ENCODE measurements at regions not wholly inside any gene's neighbourhood (a gene's known extent, or its start where the extent isn't known, plus 50 kb on each side); places are given as distances from the start of the nearest gene placed in this dataset.

DNA sequence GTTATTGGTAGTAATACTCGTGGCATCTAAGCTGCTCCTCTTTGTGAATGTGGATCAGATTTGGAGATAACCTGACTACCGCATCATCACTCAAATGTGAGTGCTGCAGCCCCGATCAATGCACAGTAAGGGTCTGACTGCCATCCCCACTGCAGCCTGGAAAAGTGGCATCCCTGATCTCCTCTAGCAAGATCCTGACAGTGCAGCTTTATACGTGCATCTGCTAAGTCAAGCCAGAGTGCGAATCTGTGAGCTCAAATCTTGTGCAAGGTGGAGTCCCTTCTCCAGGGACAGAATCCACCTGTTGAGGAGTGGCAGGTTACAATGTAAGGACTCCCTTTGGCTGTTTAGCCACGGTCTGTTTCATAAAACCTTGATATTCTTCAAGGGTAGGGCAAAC lies 215.0 kb upstream of the EXOC2 start (continued):
- TF ChIP-seq PAX5 (IDR thresholded peaks at IDR 0.05; ENCODE audit: borderline replicate concordance, low read depth, low read length) (no peak), ATF3 (IDR thresholded peaks at IDR 0.05; ENCODE audit: borderline replicate concordance, extremely low read depth, low read depth, low read length) (no peak), RCOR1 (conservative IDR thresholded peaks at IDR 0.05; ENCODE audit: low read depth, low read length) (no peak), FOXK2 (IDR thresholded peaks at IDR 0.05) (no peak)

DNA sequence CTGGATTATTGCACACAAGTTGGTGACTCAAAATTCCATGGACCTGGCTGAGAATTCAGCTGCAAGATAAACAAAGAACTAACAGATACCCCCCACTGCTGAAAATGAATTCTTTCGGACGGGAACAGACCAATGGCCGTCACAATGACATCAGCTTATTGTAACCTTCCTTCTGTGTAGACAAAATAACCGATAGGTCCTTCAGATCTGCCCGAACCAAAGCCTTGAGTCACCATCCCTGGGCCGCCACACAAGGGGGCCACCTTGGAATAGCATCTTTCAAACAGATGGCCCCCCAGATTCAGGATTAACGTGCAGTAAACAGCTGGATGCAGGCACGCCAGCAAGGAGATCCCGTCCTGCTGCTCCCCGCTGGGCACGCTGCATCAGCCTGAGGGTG lies 214.0 kb upstream of the EXOC2 start:
- H4K20me1 ChIP-seq (ENCODE audit: control insufficient read depth, insufficient read depth) = no peaks in the 10 kb centered on the region
- ChIA-PET POLR2A (no interaction called here), SMC1A (ENCODE audit: uncharacterized antibody, unreplicated experiment) (no interaction called here), RAD21 (ENCODE audit: unreplicated experiment) (no interaction called here), CTCF (interaction anchor here (1.5 kb wide), 1 partner anchor 314 kb away, joined by 3 read pairs; no protein-coding TSS in a partner anchor)
- TF ChIP-seq ZZZ3 (IDR thresholded peaks at IDR 0.05; ENCODE audit: control insufficient read depth, insufficient read length, low read depth) (no peak), ZNF274 (IDR thresholded peaks at IDR 0.05; ENCODE audit: insufficient read depth, insufficient read length) (no peak), USF2 (IDR thresholded peaks at IDR 0.05; ENCODE audit: borderline replicate concordance, low read depth, low read length) (no peak), SKIL (IDR thresholded peaks at IDR 0.05; ENCODE audit: low read depth, poor library complexity, severe bottlenecking) (no peak), ZNF24 (IDR thresholded peaks at IDR 0.05) (no peak)
- 50% methylated on average over 11 of the region's 11 CpGs for WGBS (ENCODE audit: insufficient coverage, insufficient replicate concordance, low lambda C conversion rate, missing lambda C conversion rate)
- H3K4me2 ChIP-seq (ENCODE audit: control insufficient read depth, insufficient read depth) = no peak overlapping the region
- no TSS peak for BruUV-seq (replicated peaks)
- ATAC-seq (no peak), DNase-seq (ENCODE audit: low read depth, low spot score) (no peak), FAIRE-seq (no peak)
- intact Hi-C loops (cut with micrococcal nuclease; ENCODE audit: unreplicated experiment) (no loop called here), in situ Hi-C loops (cut with MboI) (no loop called here)
- no peak overlapping the region for H3K9ac ChIP-seq (ENCODE audit: control insufficient read depth, insufficient read depth, low read length)
- peaks cover 0 to 2% of the 10 kb centered on the region in 2 experiments; a peak in 3 of 4 replicates for H3K27me3 ChIP-seq (replicated peaks in 1 of 2; ENCODE audit: control insufficient read depth in 2 of 2, insufficient read depth in 2 of 2, low read length in 1 of 2)
- H3K4me3 ChIP-seq = no peak overlapping the region
- H3K9me3 ChIP-seq (replicated peaks; ENCODE audit: control insufficient read depth, insufficient read depth, low read length) = no peaks in the 10 kb centered on the region; the same call in 2 of the 3 replicates
- H3K4me1 ChIP-seq (ENCODE audit: control insufficient read depth, insufficient read depth, low read length) = no peaks in the 10 kb centered on the region
- no peaks in the 10 kb centered on the region for H3K36me3 ChIP-seq (ENCODE audit: control insufficient read depth in 2 of 2, insufficient read depth in 2 of 2, low read length in 1 of 2)
- no peak overlapping the region for H3K27ac ChIP-seq (ENCODE audit: control insufficient read depth, insufficient read depth)
- no peak overlapping the region for H2AFZ ChIP-seq (ENCODE audit: control insufficient read depth, low read depth, low read length)
- no peaks in the 10 kb centered on the region for H3K79me2 ChIP-seq (ENCODE audit: control insufficient read depth, insufficient read depth, low read length)

Data from GM12878 (cell line).